NCI-H510A (cell line): ENCODE measurements at regions not wholly inside any gene's neighbourhood (a gene's known extent, or its start where the extent isn't known, plus 50 kb on each side); places are given as distances from the start of the nearest gene placed in this dataset.

Experiments used
- DNase-seq: peaks from one replicate; lab custom pipeline; 2025; lab: John Stamatoyannopoulos, UW

- no peak for DNase-seq
Observed at GRCh38 chr2:236799391-236800026, 229.9 kb downstream of the ACKR3 start.

GRCh38 chr2:236802862-236803261 lies 233.2 kb downstream of the ACKR3 start:
- no peak for DNase-seq

GRCh38 chr2:236803621-236804020 lies 234.0 kb downstream of the ACKR3 start:
- DNase-seq = no peak

- no peak for DNase-seq
Observed at GRCh38 chr2:236805800-236806531, 236.3 kb downstream of the ACKR3 start.

- DNase-seq = no peak
Observed at GRCh38 chr2:236809716-236810115, 240.1 kb downstream of the ACKR3 start.

GRCh38 chr2:236811062-236811656 lies 241.5 kb downstream of the ACKR3 start:
- no peak for DNase-seq

- no peak for DNase-seq
Observed at GRCh38 chr2:236813766-236814165, 244.1 kb downstream of the ACKR3 start.

GRCh38 chr2:236814593-236814992 lies 245.0 kb downstream of the ACKR3 start:
- DNase-seq = no peak

GRCh38 chr2:236815746-236816145 lies 246.1 kb downstream of the ACKR3 start:
- DNase-seq = no peak

- DNase-seq = no peak
Observed at GRCh38 chr2:236816197-236817170, 246.9 kb downstream of the ACKR3 start.

- DNase-seq = no peak
Observed at GRCh38 chr2:236818281-236819045, 248.8 kb downstream of the ACKR3 start.

- DNase-seq = no peak
Observed at GRCh38 chr2:236819275-236820002, 249.8 kb downstream of the ACKR3 start.

- DNase-seq = no peak
Observed at GRCh38 chr2:236820763-236821344, 251.2 kb downstream of the ACKR3 start.

- no peak for DNase-seq
Observed at GRCh38 chr2:236823041-236823629, 253.5 kb downstream of the ACKR3 start.

- no peak for DNase-seq
Observed at GRCh38 chr2:236823963-236824362, 254.3 kb downstream of the ACKR3 start.

GRCh38 chr2:236824836-236825235 lies 255.2 kb downstream of the ACKR3 start:
- peak; percentile 94 for DNase-seq

GRCh38 chr2:236825989-236826510 lies 256.4 kb downstream of the ACKR3 start:
- DNase-seq = no peak

GRCh38 chr2:236826606-236827156 lies 257.1 kb downstream of the ACKR3 start:
- DNase-seq = no peak

GRCh38 chr2:236827997-236828396 lies 257.7 kb upstream of the COPS8 start:
- DNase-seq = no peak
